ENCODE measurements at regions not wholly inside any gene's neighbourhood (a gene's known extent, or its start where the extent isn't known, plus 50 kb on each side); places are given as distances from the start of the nearest gene placed in this dataset.
"Not testable (repeated sequence)": the region's sequence is repeated elsewhere in the genome, so short reads cannot be mapped to it uniquely, and the experiment has no call there.

DNA sequence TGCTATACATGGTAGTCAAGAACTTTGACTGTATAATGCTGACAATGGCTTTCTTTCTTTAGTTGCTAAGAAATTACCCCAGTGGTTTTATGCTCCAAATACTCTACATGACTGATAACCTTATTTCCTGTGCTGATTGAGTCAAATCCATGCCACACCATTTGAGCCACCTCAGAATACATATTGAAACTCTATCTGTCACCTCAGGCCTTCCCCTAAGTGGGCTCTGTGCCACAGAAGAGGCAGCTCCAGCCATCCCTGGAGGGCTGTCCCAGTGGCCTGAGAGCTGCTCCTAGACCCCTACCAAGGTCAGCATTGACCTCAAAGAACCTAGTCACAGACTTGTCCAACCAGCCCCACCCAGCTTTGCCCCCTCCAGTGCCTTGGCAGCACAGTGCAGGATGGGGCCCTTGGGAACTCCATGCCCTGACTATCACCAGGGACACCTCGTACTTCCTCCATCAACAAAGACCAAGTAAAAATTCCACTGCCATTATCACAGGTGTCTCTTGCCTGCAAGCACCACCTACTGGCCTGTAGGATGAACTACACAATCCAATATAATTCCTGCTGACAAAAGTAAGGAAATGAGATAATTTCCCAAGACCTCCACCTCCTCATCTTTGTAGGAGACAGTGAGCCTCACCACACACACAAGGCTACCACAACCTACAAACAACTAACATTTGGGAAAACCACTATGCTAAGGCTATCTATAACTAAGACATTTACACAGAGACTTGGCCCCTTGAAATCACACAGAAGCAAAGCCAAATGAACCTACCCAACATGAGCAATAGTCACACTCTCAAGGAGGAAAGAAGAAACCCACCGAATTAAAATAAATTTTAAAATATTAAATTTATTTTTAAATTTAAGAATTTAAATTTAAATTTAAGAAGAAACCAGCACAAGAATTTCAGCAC is 239.9 kb downstream of the NKX6-1 start:
- Histone ChIP-seq H3K4me3 (no peak overlapping the region), H3K4me1 (no peaks in the 10 kb centered on the region), H3K27ac (no peak overlapping the region), H3K27me3 (no peaks in the 10 kb centered on the region), H3K36me3 (no peaks in the 10 kb centered on the region), H3K9me3 (peaks cover 0 to 19% (median 7%) of the 10 kb centered on the region in 4 donors)
- WGBS, 2 donors: 59 to 63% methylated on average over 2 of the region's 2 CpGs
- no peak for DNase-seq
- intact Hi-C loops (cut with DNase I): no loop called here
- TF ChIP-seq POLR2AphosphoS5 (IDR thresholded peaks at IDR 0.05) (no peak), POLR2A (IDR thresholded peaks at IDR 0.05) (no peak), EP300 (IDR thresholded peaks at IDR 0.05) (no peak)
- TF ChIP-seq, protein P1, sequence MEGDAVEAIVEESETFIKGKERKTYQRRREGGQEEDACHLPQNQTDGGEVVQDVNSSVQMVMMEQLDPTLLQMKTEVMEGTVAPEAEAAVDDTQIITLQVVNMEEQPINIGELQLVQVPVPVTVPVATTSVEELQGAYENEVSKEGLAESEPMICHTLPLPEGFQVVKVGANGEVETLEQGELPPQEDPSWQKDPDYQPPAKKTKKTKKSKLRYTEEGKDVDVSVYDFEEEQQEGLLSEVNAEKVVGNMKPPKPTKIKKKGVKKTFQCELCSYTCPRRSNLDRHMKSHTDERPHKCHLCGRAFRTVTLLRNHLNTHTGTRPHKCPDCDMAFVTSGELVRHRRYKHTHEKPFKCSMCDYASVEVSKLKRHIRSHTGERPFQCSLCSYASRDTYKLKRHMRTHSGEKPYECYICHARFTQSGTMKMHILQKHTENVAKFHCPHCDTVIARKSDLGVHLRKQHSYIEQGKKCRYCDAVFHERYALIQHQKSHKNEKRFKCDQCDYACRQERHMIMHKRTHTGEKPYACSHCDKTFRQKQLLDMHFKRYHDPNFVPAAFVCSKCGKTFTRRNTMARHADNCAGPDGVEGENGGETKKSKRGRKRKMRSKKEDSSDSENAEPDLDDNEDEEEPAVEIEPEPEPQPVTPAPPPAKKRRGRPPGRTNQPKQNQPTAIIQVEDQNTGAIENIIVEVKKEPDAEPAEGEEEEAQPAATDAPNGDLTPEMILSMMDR (IDR thresholded peaks at IDR 0.05): no peak

DNA sequence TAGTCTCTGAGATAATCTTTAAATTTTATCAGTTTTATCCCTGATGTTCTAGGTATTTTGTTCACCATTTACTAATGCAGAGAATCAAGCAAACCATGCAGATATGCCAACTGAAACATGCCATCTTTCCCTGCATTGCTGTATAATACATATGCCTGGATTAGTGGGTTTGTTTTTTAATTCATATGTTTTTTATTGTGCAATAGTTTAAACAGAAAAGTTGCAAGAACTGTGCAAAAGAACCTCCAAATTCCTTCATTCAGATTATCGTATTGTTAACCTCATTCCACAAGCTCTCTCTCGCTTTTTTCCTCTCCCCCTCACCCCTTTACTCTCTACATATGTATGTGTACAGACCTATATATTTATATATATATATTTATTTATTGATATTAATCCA is 244.6 kb downstream of the NKX6-1 start:
- Histone ChIP-seq H3K4me1 (no peaks in the 10 kb centered on the region), H3K36me3 (no peaks in the 10 kb centered on the region), H3K27ac (no peak overlapping the region), H3K27me3 (no peaks in the 10 kb centered on the region), H3K4me3 (no peak overlapping the region), H3K9me3 (peaks cover 0 to 7% (median 3%) of the 10 kb centered on the region in 4 donors)
- intact Hi-C loops (cut with DNase I): no loop called here
- WGBS, 2 donors: 85 to 88% methylated on average over 2 of the region's 2 CpGs
- DNase-seq: no peak
- TF ChIP-seq EP300 (IDR thresholded peaks at IDR 0.05): no peak
- TF ChIP-seq POLR2AphosphoS5 (IDR thresholded peaks at IDR 0.05): no peak
- no peak for TF ChIP-seq POLR2A (IDR thresholded peaks at IDR 0.05)
- TF ChIP-seq, protein P1 (IDR thresholded peaks at IDR 0.05): no peak

- no peak overlapping the region for H3K27ac ChIP-seq
- DNase-seq: no peak
- intact Hi-C loops (cut with DNase I): no loop called here
- H3K4me3 ChIP-seq: no peak overlapping the region
- no peaks in the 10 kb centered on the region for H3K27me3 ChIP-seq
- 77% methylated on average over 2 of the region's 2 CpGs for WGBS, 2 donors
- no peaks in the 10 kb centered on the region for H3K4me1 ChIP-seq
- H3K36me3 ChIP-seq: no peaks in the 10 kb centered on the region
- TF ChIP-seq POLR2AphosphoS5 (IDR thresholded peaks at IDR 0.05) (no peak), POLR2A (IDR thresholded peaks at IDR 0.05) (no peak), EP300 (IDR thresholded peaks at IDR 0.05) (no peak)
- TF ChIP-seq, protein P1 (IDR thresholded peaks at IDR 0.05): no peak
- H3K9me3 ChIP-seq: no peaks in the 10 kb centered on the region
Measured at GRCh38 chr4:84249521-84249920, 249.6 kb downstream of the NKX6-1 start.

- H3K4me1 ChIP-seq; H3K9me3 ChIP-seq; H3K27me3 ChIP-seq; intact Hi-C loops (cut with DNase I); DNase-seq; H3K4me3 ChIP-seq; H3K27ac ChIP-seq; H3K36me3 ChIP-seq: not testable (repeated sequence)
- 94 to 95% methylated on average over 14 of the region's 14 CpGs for WGBS, 2 donors
Measured at GRCh38 chr4:84245042-84245441, 254.1 kb downstream of the NKX6-1 start.

- H3K4me1 ChIP-seq; intact Hi-C loops (cut with DNase I): not testable (repeated sequence)
Measured at GRCh38 chr4:84244346-84244801, 254.7 kb downstream of the NKX6-1 start.

More at GRCh38 chr4:84244346-84244801, 254.7 kb downstream of the NKX6-1 start:
- not testable (repeated sequence) for H3K4me3 ChIP-seq, DNase-seq, H3K36me3 ChIP-seq, H3K27me3 ChIP-seq, H3K9me3 ChIP-seq, H3K27ac ChIP-seq
- WGBS, 2 donors: 95 to 96% methylated on average over 19 of the region's 19 CpGs
